Liver (tissue), 7 donors: ENCODE measurements at regions not wholly inside any gene's neighbourhood (a gene's known extent, or its start where the extent isn't known, plus 50 kb on each side); places are given as distances from the start of the nearest gene placed in this dataset.

Experiments used
- DNase-seq: peaks from one replicate; pipeline ENCODE4 v3.0.0-alpha.2; 2017; ENCODE audit warnings: low spot score
- H3K27ac ChIP-seq, 2 donors: one replicate each; pipeline ENCODE4 v1.7.0; 2013; ENCODE audit warnings: inconsistent platforms in 2 of 2, low read length in 2 of 2, control low read depth in 1 of 2, low read depth in 1 of 2, mild to moderate bottlenecking in 1 of 2
- H3K27me3 ChIP-seq, 4 donors: one replicate each; pipeline versions ENCODE4 v1.6.1 to v1.7.0; 2013; ENCODE audit warnings: low read length in 3 of 4, inconsistent platforms in 1 of 4, mild to moderate bottlenecking in 1 of 4, moderate library complexity in 1 of 4; ENCODE audit not compliant: control insufficient read depth in 4 of 4, insufficient read depth in 4 of 4
- H3K36me3 ChIP-seq, 4 donors: one replicate each; pipeline versions ENCODE4 v1.6.1 to v1.7.0; 2013; ENCODE audit warnings: low read length in 3 of 4, mild to moderate bottlenecking in 3 of 4, low read depth in 1 of 4, moderate library complexity in 1 of 4; ENCODE audit not compliant: control insufficient read depth in 4 of 4, insufficient read depth in 3 of 4
- H3K4me1 ChIP-seq, 4 donors: one replicate each; pipeline versions ENCODE4 v1.6.1 to v1.7.0; 2013; ENCODE audit warnings: low read length in 3 of 4, mild to moderate bottlenecking in 3 of 4, moderate library complexity in 1 of 4; ENCODE audit not compliant: control insufficient read depth in 4 of 4, insufficient read depth in 4 of 4
- H3K4me3 ChIP-seq, 3 donors: one replicate each; pipeline versions ENCODE4 v1.6.1 to v1.7.0; 2013; ENCODE audit warnings: low read length in 3 of 3, control low read depth in 1 of 3, low read depth in 1 of 3, mild to moderate bottlenecking in 1 of 3
- H3K9ac ChIP-seq, 2 donors: one replicate each; pipeline ENCODE4 v1.7.0; 2013; ENCODE audit warnings: low read length in 2 of 2, mild to moderate bottlenecking in 2 of 2, moderate library complexity in 2 of 2, control low read depth in 1 of 2, low read depth in 1 of 2
- H3K9me3 ChIP-seq, 4 donors: one replicate each; pipeline versions ENCODE4 v1.6.1 to v1.7.0; 2013; ENCODE audit warnings: low read length in 3 of 4; ENCODE audit not compliant: control insufficient read depth in 4 of 4
- ATF3 ChIP-seq: IDR thresholded peaks from 2 replicates; pipeline ENCODE4 v1.6.1; 2016; ENCODE audit warnings: antibody characterized with exemption
- CTCF ChIP-seq: fragments of 150-350 bp; IDR thresholded peaks from 2 replicates; pipeline ENCODE4 v1.5.1; 2017; ENCODE audit warnings: improper control_type of control experiment, low read depth, low read length; ENCODE audit not compliant: missing input control
- EGR1 ChIP-seq, 2 donors: IDR thresholded peaks; 2 replicates each; pipeline ENCODE4 v1.6.1; 2016 to 2018; ENCODE audit warnings: antibody characterized with exemption in 2 of 2, low read depth in 2 of 2
- FOXA1 ChIP-seq: IDR thresholded peaks from 2 replicates; pipeline ENCODE4 v1.6.1; 2016; ENCODE audit warnings: antibody characterized with exemption
- FOXA2 ChIP-seq: IDR thresholded peaks from 2 replicates; pipeline ENCODE4 v1.6.1; 2016; ENCODE audit warnings: antibody characterized with exemption
- GABPA ChIP-seq, 2 donors: IDR thresholded peaks in 1 of 2; conservative IDR thresholded peaks in 1 of 2; 2 replicates each; pipeline ENCODE4 v1.6.1; 2016; ENCODE audit warnings: antibody characterized with exemption in 2 of 2, mild to moderate bottlenecking in 1 of 2, moderate library complexity in 1 of 2
- HNF4A ChIP-seq, 2 donors: conservative IDR thresholded peaks; 2 replicates each; pipeline ENCODE4 v1.6.1; 2016; ENCODE audit warnings: antibody characterized with exemption in 2 of 2, mild to moderate bottlenecking in 2 of 2
- JUND ChIP-seq, 2 donors: IDR thresholded peaks; 2 replicates each; pipeline ENCODE4 v1.6.1; 2016; ENCODE audit warnings: antibody characterized with exemption in 2 of 2
- MAX ChIP-seq: IDR thresholded peaks from 2 replicates; pipeline ENCODE4 v1.6.1; 2016; ENCODE audit warnings: antibody characterized with exemption
- NR2F2 ChIP-seq: IDR thresholded peaks from 2 replicates; pipeline ENCODE4 v1.6.1; 2016; ENCODE audit warnings: antibody characterized with exemption
- RAD21 ChIP-seq, 2 donors: IDR thresholded peaks; 2 replicates each; pipeline ENCODE4 v1.6.1; 2016; ENCODE audit warnings: antibody characterized with exemption in 2 of 2, mild to moderate bottlenecking in 2 of 2
- REST ChIP-seq: IDR thresholded peaks from 2 replicates; pipeline ENCODE4 v1.6.1; 2016; ENCODE audit warnings: antibody characterized with exemption, mild to moderate bottlenecking
- RXRA ChIP-seq, 2 donors: IDR thresholded peaks; 2 replicates each; pipeline ENCODE4 v1.6.1; 2017 to 2018; ENCODE audit warnings: antibody characterized with exemption in 2 of 2, mild to moderate bottlenecking in 1 of 2
- SP1 ChIP-seq: IDR thresholded peaks from 2 replicates; pipeline ENCODE4 v1.6.1; 2018; ENCODE audit warnings: antibody characterized with exemption, mild to moderate bottlenecking
- TAF1 ChIP-seq: conservative IDR thresholded peaks from 2 replicates; pipeline ENCODE4 v1.6.1; 2016; ENCODE audit warnings: antibody characterized with exemption, mild to moderate bottlenecking
- YY1 ChIP-seq: IDR thresholded peaks from 2 replicates; pipeline ENCODE4 v1.6.1; 2016; ENCODE audit warnings: antibody characterized with exemption, mild to moderate bottlenecking
- ZBTB33 ChIP-seq: IDR thresholded peaks from 2 replicates; pipeline ENCODE4 v1.6.1; 2016; ENCODE audit warnings: antibody characterized with exemption
- donor health status: healthy.
- donor health status: healthy.
- donor health status: healthy.
- donor health status: healthy.

GRCh38 chr9:18245911-18246310 is 228.0 kb upstream of the ADAMTSL1 start (continued):
- no peak for TF ChIP-seq ZBTB33

- TF ChIP-seq NR2F2 (no peak), EGR1 (IDR thresholded peaks at IDR 0.05; ENCODE audit: low read depth in 2 of 2) (no peak), GABPA (IDR thresholded peaks at IDR 0.05 in 1 of 2, conservative IDR thresholded peaks at IDR 0.05 in 1 of 2) (no peak), REST (no peak), RAD21 (IDR thresholded peaks at IDR 0.05) (no peak), RXRA (IDR thresholded peaks at IDR 0.05) (no peak), MAX (no peak), JUND (IDR thresholded peaks at IDR 0.05) (no peak), SP1 (no peak), FOXA2 (no peak), ZBTB33 (no peak), TAF1 (no peak), HNF4A (conservative IDR thresholded peaks at IDR 0.05) (no peak), CTCF (no peak), ATF3 (no peak), FOXA1 (no peak), YY1 (no peak)
- H3K4me3 ChIP-seq, result no peak overlapping the region
Observed at GRCh38 chr9:18250053-18250452, 223.9 kb upstream of the ADAMTSL1 start.

More at GRCh38 chr9:18250053-18250452, 223.9 kb upstream of the ADAMTSL1 start:
- Histone ChIP-seq H3K36me3 (no peaks in the 10 kb centered on the region), H3K4me1 (no peaks in the 10 kb centered on the region), H3K27me3 (no peaks in the 10 kb centered on the region), H3K9me3 (no peaks in the 10 kb centered on the region), H3K9ac (no peak overlapping the region), H3K27ac (no peak overlapping the region)
- no peak for DNase-seq
